ACC112 (cell line): ENCODE measurements at regions not wholly inside any gene's neighbourhood (a gene's known extent, or its start where the extent isn't known, plus 50 kb on each side); places are given as distances from the start of the nearest gene placed in this dataset.
"Not testable (repeated sequence)": the region's sequence is repeated elsewhere in the genome, so short reads cannot be mapped to it uniquely, and the experiment has no call there.

Source experiments
- H2AFZ ChIP-seq: fragments of 200-600 bp; sonication (generic); one replicate; pipeline ENCODE4 v1.6.0; 2017; ENCODE audit warnings: antibody characterized with exemption, low read length; ENCODE audit not compliant: unreplicated experiment
- H3K27ac ChIP-seq: fragments of 200-600 bp; sonication (generic); 2 replicates; pipeline ENCODE4 v1.5.1; 2014; ENCODE audit warnings: low read depth, mild to moderate bottlenecking, antibody characterized with exemption, low read length, moderate library complexity
- H3K27me3 ChIP-seq: fragments of 200-600 bp; sonication (generic); 2 replicates; pipeline ENCODE4 v1.6.1; 2014; ENCODE audit warnings: mild to moderate bottlenecking, antibody characterized with exemption, low read length, moderate library complexity, mixed read lengths; ENCODE audit not compliant: insufficient read depth
- H3K36me3 ChIP-seq: fragments of 200-600 bp; sonication (generic); 2 replicates; pipeline ENCODE4 v1.6.1; 2016; ENCODE audit warnings: mild to moderate bottlenecking, antibody characterized with exemption, low read length, moderate library complexity, mixed read lengths; ENCODE audit not compliant: insufficient read depth
- H3K4me1 ChIP-seq: fragments of 200-600 bp; sonication (generic); one replicate; pipeline ENCODE4 v1.6.1; 2016; ENCODE audit warnings: low read length, mixed read lengths; ENCODE audit not compliant: insufficient read depth, unreplicated experiment, control insufficient read depth
- H3K4me3 ChIP-seq: fragments of 200-600 bp; sonication (generic); 2 replicates; pipeline ENCODE4 v1.5.1; 2014; ENCODE audit warnings: mild to moderate bottlenecking, low read depth, low read length
- H3K79me2 ChIP-seq: fragments of 200-600 bp; sonication (generic); one replicate; pipeline ENCODE4 v1.6.0; 2016; ENCODE audit warnings: low read length; ENCODE audit not compliant: control insufficient read depth, unreplicated experiment, insufficient read depth

- H3K36me3 ChIP-seq = no peaks in the 10 kb centered on the region
- H3K79me2 ChIP-seq = no peaks in the 10 kb centered on the region
- H3K27me3 ChIP-seq = no peaks in the 10 kb centered on the region
- H3K4me1 ChIP-seq = no peaks in the 10 kb centered on the region
- no peak overlapping the region for H3K27ac ChIP-seq
- no peak overlapping the region for H2AFZ ChIP-seq
- H3K4me3 ChIP-seq = no peak overlapping the region
Measured at GRCh38 chr4:104907991-104908390, 238.7 kb upstream of the TET2 start.

DNA sequence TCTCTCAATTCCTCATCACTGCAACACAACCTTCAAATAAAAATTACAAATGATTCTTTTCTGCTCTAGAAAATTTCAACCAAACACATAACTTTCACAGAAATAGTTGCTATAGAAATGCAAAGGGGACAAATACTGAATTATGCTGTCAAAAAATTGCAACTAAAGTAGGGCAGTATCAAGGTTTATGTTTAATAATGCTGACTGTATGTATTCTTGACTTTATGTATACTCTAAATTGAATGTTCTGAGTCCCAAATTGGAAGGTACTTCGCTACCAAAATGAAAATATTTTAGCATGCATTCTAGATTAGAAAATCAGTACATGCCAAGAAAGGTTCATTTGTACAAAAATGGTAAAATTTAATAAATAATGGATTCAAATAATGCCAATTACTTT, 237.3 kb upstream of the TET2 start:
- Histone ChIP-seq H3K36me3 (no peaks in the 10 kb centered on the region), H3K27ac (no peak overlapping the region), H2AFZ (no peak overlapping the region), H3K27me3 (no peaks in the 10 kb centered on the region), H3K4me3 (no peak overlapping the region), H3K79me2 (no peaks in the 10 kb centered on the region), H3K4me1 (no peaks in the 10 kb centered on the region)

- Histone ChIP-seq H3K27ac (no peak overlapping the region), H3K79me2 (no peaks in the 10 kb centered on the region), H3K27me3 (no peaks in the 10 kb centered on the region), H2AFZ (no peak overlapping the region), H3K36me3 (no peaks in the 10 kb centered on the region), H3K4me1 (no peaks in the 10 kb centered on the region), H3K4me3 (no peak overlapping the region)
Measured at GRCh38 chr4:104912518-104912917, 234.2 kb upstream of the TET2 start.

GRCh38 chr4:104915373-104915772, 231.3 kb upstream of the TET2 start:
- Histone ChIP-seq H2AFZ (no peak overlapping the region), H3K27me3 (no peaks in the 10 kb centered on the region), H3K36me3 (no peaks in the 10 kb centered on the region), H3K4me1 (no peaks in the 10 kb centered on the region), H3K4me3 (no peak overlapping the region), H3K79me2 (no peaks in the 10 kb centered on the region), H3K27ac (no peak overlapping the region)

DNA sequence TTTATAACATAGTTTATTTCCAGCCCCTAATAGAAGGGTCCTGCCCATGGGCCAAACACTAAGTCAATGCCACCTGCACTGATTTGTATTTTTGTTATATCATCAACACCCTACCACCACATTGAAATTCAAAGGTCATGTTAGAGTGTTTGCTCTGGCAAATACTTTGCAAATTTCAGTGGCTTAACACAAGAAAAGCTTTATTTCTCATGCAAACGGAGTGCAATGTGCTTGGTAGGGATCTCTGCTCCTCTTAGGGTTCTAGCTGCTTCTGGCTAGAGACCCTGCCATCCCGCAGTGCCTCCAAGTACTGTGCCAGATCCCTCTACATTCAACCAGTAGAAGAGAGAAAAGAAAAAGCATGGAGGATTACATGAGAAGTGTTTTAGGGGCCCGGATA, 230.8 kb upstream of the TET2 start:
- no peaks in the 10 kb centered on the region for H3K27me3 ChIP-seq

GRCh38 chr4:104919406-104919805, 227.3 kb upstream of the TET2 start:
- no peak overlapping the region for H2AFZ ChIP-seq
- H3K79me2 ChIP-seq = no peaks in the 10 kb centered on the region
- H3K27me3 ChIP-seq = no peaks in the 10 kb centered on the region
- no peaks in the 10 kb centered on the region for H3K4me1 ChIP-seq
- H3K27ac ChIP-seq = no peak overlapping the region
- no peaks in the 10 kb centered on the region for H3K36me3 ChIP-seq
- H3K4me3 ChIP-seq = no peak overlapping the region

More for the DNA sequence above, 230.8 kb upstream of the TET2 start:
- Histone ChIP-seq H3K27ac (no peak overlapping the region), H3K79me2 (no peaks in the 10 kb centered on the region), H3K4me3 (no peak overlapping the region), H3K36me3 (no peaks in the 10 kb centered on the region), H3K4me1 (no peaks in the 10 kb centered on the region), H2AFZ (no peak overlapping the region)

DNA sequence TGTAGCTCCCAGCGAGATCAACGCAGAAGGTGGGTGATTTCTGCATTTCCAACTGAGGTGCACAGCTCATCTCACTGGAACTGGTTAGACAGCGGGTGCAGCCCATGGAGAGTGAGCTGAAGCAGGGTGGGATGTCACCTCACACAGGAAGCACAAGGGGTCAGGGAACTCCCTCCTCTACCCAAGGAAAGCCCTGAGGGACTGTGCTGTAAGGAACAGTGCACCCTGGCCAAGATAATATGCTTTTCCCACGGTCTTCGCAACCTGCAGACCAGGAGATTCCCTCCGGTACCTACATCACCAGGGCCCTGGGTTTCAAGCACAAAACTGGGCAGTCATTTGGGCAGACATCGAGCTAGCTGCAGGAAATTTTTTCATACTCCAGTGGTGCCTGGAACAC, 216.4 kb upstream of the TET2 start:
- Histone ChIP-seq H3K27ac (no peak overlapping the region), H3K27me3 (no peaks in the 10 kb centered on the region), H3K36me3 (no peaks in the 10 kb centered on the region), H3K4me1 (no peaks in the 10 kb centered on the region), H2AFZ (no peak overlapping the region), H3K79me2 (no peaks in the 10 kb centered on the region), H3K4me3 (no peak overlapping the region)

DNA sequence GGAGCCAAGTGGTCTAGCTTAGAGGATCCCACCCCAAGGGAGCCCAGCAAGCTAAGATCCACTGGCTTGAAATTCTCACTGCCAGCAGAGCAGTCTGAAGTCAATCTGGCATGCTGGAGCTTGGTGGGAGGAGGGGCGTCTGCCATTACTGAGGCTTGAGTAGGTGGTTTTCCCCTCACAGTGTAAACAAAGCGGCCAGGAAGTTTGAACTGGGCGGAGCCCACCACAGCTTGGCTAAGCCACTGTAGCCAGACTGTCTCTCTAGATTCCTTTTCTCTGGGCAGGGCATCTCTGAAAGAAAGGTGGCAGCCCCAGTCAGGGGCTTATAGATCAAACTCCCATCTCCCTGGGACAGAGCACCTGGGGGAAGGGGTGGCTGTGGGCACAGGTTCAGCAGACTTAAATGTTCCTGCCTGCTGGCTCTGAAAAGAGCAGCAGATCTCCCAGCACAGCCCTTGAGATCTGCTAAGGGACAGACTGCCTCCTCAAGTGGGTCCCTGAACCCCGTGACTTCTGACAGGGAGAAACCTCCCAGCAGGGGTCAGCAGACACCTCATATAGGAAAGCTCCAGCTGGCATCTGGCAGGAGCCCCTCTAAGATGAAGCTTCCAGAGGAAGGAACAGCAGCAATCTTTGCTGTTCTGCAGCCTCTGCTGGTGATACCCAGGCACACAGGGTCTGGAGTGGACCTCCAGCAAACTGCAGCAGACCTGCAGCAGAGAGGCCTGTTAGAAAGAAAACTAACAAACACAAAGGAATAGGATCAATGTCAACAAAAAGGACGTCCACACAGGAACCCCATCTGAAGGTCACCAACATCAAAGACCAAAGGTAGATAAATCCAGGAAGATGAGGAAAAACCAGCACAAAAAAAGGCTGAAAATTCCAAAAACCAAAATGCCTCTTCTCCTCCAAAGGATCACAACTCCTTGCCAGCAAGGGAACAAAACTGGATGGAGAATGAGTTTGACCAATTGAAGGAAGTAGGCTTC, 215.6 kb upstream of the TET2 start:
- not testable (repeated sequence) for H3K4me1 ChIP-seq, H3K79me2 ChIP-seq, H3K27ac ChIP-seq, H3K4me3 ChIP-seq, H3K27me3 ChIP-seq, H3K36me3 ChIP-seq, H2AFZ ChIP-seq

DNA sequence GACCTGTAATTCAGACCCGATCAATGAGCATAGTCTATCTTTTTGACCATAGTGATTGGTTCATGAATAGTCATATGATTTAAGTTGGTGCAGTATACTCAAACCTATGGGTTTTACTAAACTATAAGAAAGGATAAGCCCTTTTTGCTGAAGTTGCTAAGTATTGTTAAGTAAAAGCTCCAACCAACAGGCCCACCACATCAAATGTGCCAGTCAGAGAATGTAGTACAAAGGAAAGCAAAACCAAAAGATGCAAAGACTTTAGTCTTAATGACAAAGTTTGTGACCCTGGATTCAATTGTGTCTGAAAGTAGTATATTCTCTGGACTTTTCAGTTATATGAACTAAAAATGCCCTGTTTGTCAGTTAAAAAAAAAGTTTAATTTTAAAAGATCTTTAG, 208.1 kb upstream of the TET2 start:
- H2AFZ ChIP-seq = no peak overlapping the region
- H3K36me3 ChIP-seq = no peaks in the 10 kb centered on the region
- no peak overlapping the region for H3K4me3 ChIP-seq
- H3K27ac ChIP-seq = no peak overlapping the region
- H3K27me3 ChIP-seq = no peaks in the 10 kb centered on the region
- H3K79me2 ChIP-seq = no peaks in the 10 kb centered on the region
- H3K4me1 ChIP-seq = no peaks in the 10 kb centered on the region

- Histone ChIP-seq H3K4me3 (no peak overlapping the region), H3K27ac (no peak overlapping the region), H3K36me3 (no peaks in the 10 kb centered on the region), H3K79me2 (no peaks in the 10 kb centered on the region), H2AFZ (no peak overlapping the region), H3K4me1 (no peaks in the 10 kb centered on the region), H3K27me3 (no peaks in the 10 kb centered on the region)
Measured at GRCh38 chr4:104940927-104941326, 205.7 kb upstream of the TET2 start.

- Histone ChIP-seq H3K4me3 (no peak overlapping the region), H3K4me1 (no peaks in the 10 kb centered on the region), H3K36me3 (no peaks in the 10 kb centered on the region), H3K27ac (no peak overlapping the region), H2AFZ (no peak overlapping the region), H3K27me3 (no peaks in the 10 kb centered on the region), H3K79me2 (no peaks in the 10 kb centered on the region)
Measured at GRCh38 chr4:104941661-104942062, 205.0 kb upstream of the TET2 start.
